Neuronal stem cell (in vitro differentiated cells): ENCODE measurements at regions not wholly inside any gene's neighbourhood (a gene's known extent, or its start where the extent isn't known, plus 50 kb on each side); places are given as distances from the start of the nearest gene placed in this dataset.
"Not testable (repeated sequence)": the region's sequence is repeated elsewhere in the genome, so short reads cannot be mapped to it uniquely, and the experiment has no call there.

Experiments
- DNase-seq: peaks from one replicate; pipeline ENCODE4 v3.0.0-alpha.2; 2013; ENCODE audit warnings: low spot score
- H2AFZ ChIP-seq: one replicate; pipeline ENCODE4 v1.6.1; 2013; ENCODE audit warnings: mild to moderate bottlenecking, low read length, inconsistent platforms
- H2AK5ac ChIP-seq: 2 replicates; pipeline ENCODE4 v1.6.1; 2013; ENCODE audit warnings: low read depth, mild to moderate bottlenecking, inconsistent platforms, low read length, moderate library complexity, mixed read lengths
- H2BK120ac ChIP-seq: 2 replicates; pipeline ENCODE4 v1.6.1; 2013; ENCODE audit warnings: low read depth, mild to moderate bottlenecking, inconsistent platforms, low read length, moderate library complexity, mixed read lengths
- H2BK12ac ChIP-seq: one replicate; pipeline ENCODE4 v1.6.1; 2013; ENCODE audit warnings: low read length, inconsistent platforms
- H2BK15ac ChIP-seq: 2 replicates; pipeline ENCODE4 v1.6.1; 2013; ENCODE audit warnings: mild to moderate bottlenecking, low read length, inconsistent platforms, mixed read lengths
- H2BK5ac ChIP-seq: one replicate; pipeline ENCODE4 v1.6.1; 2013; ENCODE audit warnings: inconsistent platforms, mild to moderate bottlenecking, low read length, moderate library complexity
- H3K14ac ChIP-seq: one replicate; pipeline ENCODE4 v1.6.1; 2013; ENCODE audit warnings: low read length, inconsistent platforms
- H3K18ac ChIP-seq: 2 replicates; pipeline ENCODE4 v1.6.1; 2013; ENCODE audit warnings: low read length, inconsistent platforms
- H3K23ac ChIP-seq: 2 replicates; pipeline ENCODE4 v1.6.1; 2013; ENCODE audit warnings: low read depth, mild to moderate bottlenecking, mixed read lengths, low read length, inconsistent platforms; ENCODE audit not compliant: poor library complexity
- H3K27ac ChIP-seq: replicated peaks from 3 replicates; pipeline ENCODE4 v1.5.1; 2013; ENCODE audit warnings: low read length, inconsistent platforms
- H3K27me3 ChIP-seq, 3 experiments: 2 replicates each; pipeline ENCODE4 v1.6.1; 2013; ENCODE audit warnings: low read length in 3 of 3, mild to moderate bottlenecking in 2 of 3, inconsistent platforms in 1 of 3, low read depth in 1 of 3, mixed read lengths in 1 of 3, moderate library complexity in 1 of 3; ENCODE audit not compliant: control insufficient read depth in 3 of 3, insufficient read depth in 3 of 3
- H3K36me3 ChIP-seq, 2 donors: replicated peaks in 1 of 2; 2 replicates each; pipeline ENCODE4 v1.6.1; 2013; ENCODE audit warnings: low read length in 2 of 2; ENCODE audit not compliant: control insufficient read depth in 2 of 2, insufficient read depth in 2 of 2
- H3K4ac ChIP-seq: 2 replicates; pipeline ENCODE4 v1.6.1; 2013; ENCODE audit warnings: inconsistent platforms, mild to moderate bottlenecking, low read length, moderate library complexity
- H3K4me1 ChIP-seq, 2 donors: 1 replicate in 1 of 2; 2 replicates in 1 of 2; pipeline ENCODE4 v1.6.1; 2013; ENCODE audit warnings: low read length in 2 of 2, low read depth in 1 of 2; ENCODE audit not compliant: control insufficient read depth in 2 of 2, insufficient read depth in 1 of 2
- H3K4me2 ChIP-seq: one replicate; pipeline ENCODE4 v1.6.1; 2013; ENCODE audit warnings: mild to moderate bottlenecking, low read length, inconsistent platforms; ENCODE audit not compliant: insufficient read depth, poor library complexity, severe bottlenecking
- H3K4me3 ChIP-seq, 2 donors: 2 replicates each; pipeline ENCODE4 v1.5.1; 2013; ENCODE audit warnings: low read length in 2 of 2, mild to moderate bottlenecking in 2 of 2, inconsistent platforms in 1 of 2, moderate library complexity in 1 of 2
- H3K79me1 ChIP-seq: one replicate; pipeline ENCODE4 v1.6.1; 2013; ENCODE audit warnings: low read depth, mild to moderate bottlenecking, inconsistent platforms, low read length, moderate library complexity
- H3K9ac ChIP-seq: one replicate; pipeline ENCODE4 v1.6.1; 2013; ENCODE audit warnings: mild to moderate bottlenecking, low read depth, low read length, inconsistent platforms; ENCODE audit not compliant: poor library complexity
- H3K9me3 ChIP-seq, 2 donors: replicated peaks in 1 of 2; 2 replicates each; pipeline versions ENCODE3 to v1.6.1; 2013; ENCODE audit warnings: low read length in 2 of 2, mild to moderate bottlenecking in 2 of 2, inconsistent platforms in 1 of 2, low read depth in 1 of 2, mixed read lengths in 1 of 2, moderate library complexity in 1 of 2; ENCODE audit not compliant: control insufficient read depth in 2 of 2, insufficient read depth in 1 of 2
- H4K8ac ChIP-seq: one replicate; pipeline ENCODE4 v1.6.1; 2013; ENCODE audit warnings: low read depth, mild to moderate bottlenecking, inconsistent platforms, low read length, moderate library complexity
- H4K91ac ChIP-seq: one replicate; pipeline ENCODE4 v1.6.1; 2013; ENCODE audit warnings: low read length, low read depth, mild to moderate bottlenecking, inconsistent platforms; ENCODE audit not compliant: poor library complexity
- whole genome bisulfite sequencing, 2 donors: extraction: QIAGEN DNeasy Blood & Tissue Kit; methylation state at CpG; one replicate each; pipeline ENCODE4 v1.1.7; 2013; ENCODE audit warnings: missing lambda C conversion rate in 2 of 2, mixed read lengths in 1 of 2; ENCODE audit not compliant: insufficient read length in 2 of 2, insufficient replicate concordance in 1 of 2; ENCODE audit errors: extremely low coverage in 2 of 2; 5-methylcytosine and 5-hydroxymethylcytosine counted together

- not testable (repeated sequence) for H2AFZ ChIP-seq, H3K79me1 ChIP-seq, H3K9me3 ChIP-seq, H2BK12ac ChIP-seq, H3K9ac ChIP-seq, H3K36me3 ChIP-seq, H2AK5ac ChIP-seq, H3K14ac ChIP-seq, H3K4me3 ChIP-seq, H3K18ac ChIP-seq, H3K27ac ChIP-seq, H3K4me2 ChIP-seq, H4K91ac ChIP-seq, H3K27me3 ChIP-seq, H3K4me1 ChIP-seq, H2BK120ac ChIP-seq, DNase-seq, H2BK15ac ChIP-seq, H2BK5ac ChIP-seq, H4K8ac ChIP-seq, H3K23ac ChIP-seq, H3K4ac ChIP-seq
- no CpG with 5 or more reads among the region's 2 CpGs for WGBS, 2 donors
These were observed 142.9 kb upstream of the PLGLB2 start for GRCh38 chr2:87604980-87605379.

- H3K27me3 ChIP-seq, H3K9ac ChIP-seq, H2BK12ac ChIP-seq, H3K18ac ChIP-seq, H4K8ac ChIP-seq, H3K4me2 ChIP-seq, H3K79me1 ChIP-seq, H2BK15ac ChIP-seq, H3K4ac ChIP-seq, H3K4me3 ChIP-seq, H4K91ac ChIP-seq, H3K4me1 ChIP-seq, H2AK5ac ChIP-seq, H2BK5ac ChIP-seq, DNase-seq, H3K27ac ChIP-seq, H3K36me3 ChIP-seq, H2BK120ac ChIP-seq, H3K9me3 ChIP-seq, H3K14ac ChIP-seq, H3K23ac ChIP-seq, H2AFZ ChIP-seq: not testable (repeated sequence)
- WGBS, 2 donors, result no CpG with 5 or more reads among the region's 3 CpGs
These were observed 139.3 kb upstream of the PLGLB2 start for GRCh38 chr2:87608377-87609166.

GRCh38 chr2:87610974-87611373, 136.9 kb upstream of the PLGLB2 start:
- not testable (repeated sequence) for H3K9ac ChIP-seq, H3K4me1 ChIP-seq, H3K36me3 ChIP-seq, H3K4me2 ChIP-seq, H3K23ac ChIP-seq, H3K27ac ChIP-seq, H3K4ac ChIP-seq, H2AFZ ChIP-seq, H2BK5ac ChIP-seq, H3K9me3 ChIP-seq, H3K79me1 ChIP-seq, H3K4me3 ChIP-seq, H3K27me3 ChIP-seq, H4K91ac ChIP-seq, DNase-seq, H3K14ac ChIP-seq, H3K18ac ChIP-seq, H2BK120ac ChIP-seq, H2BK12ac ChIP-seq, H2AK5ac ChIP-seq, H2BK15ac ChIP-seq, H4K8ac ChIP-seq
- WGBS, 2 donors, result no CpG with 5 or more reads among the region's 1 CpG

- H2BK120ac ChIP-seq, H3K4me1 ChIP-seq, H2BK12ac ChIP-seq, H3K36me3 ChIP-seq, H3K9me3 ChIP-seq, H3K9ac ChIP-seq, H2AFZ ChIP-seq, H3K79me1 ChIP-seq, H4K91ac ChIP-seq, H3K4me2 ChIP-seq, H3K27me3 ChIP-seq, H3K27ac ChIP-seq, H4K8ac ChIP-seq, H3K4ac ChIP-seq, H3K4me3 ChIP-seq, H3K23ac ChIP-seq, DNase-seq, H2AK5ac ChIP-seq, H3K14ac ChIP-seq, H3K18ac ChIP-seq, H2BK15ac ChIP-seq, H2BK5ac ChIP-seq: not testable (repeated sequence)
- WGBS, 2 donors, result no CpG with 5 or more reads among the region's 4 CpGs
These were observed 136.5 kb upstream of the PLGLB2 start for GRCh38 chr2:87611416-87611815.
